ENCODE measurements at regions not wholly inside any gene's neighbourhood (a gene's known extent, or its start where the extent isn't known, plus 50 kb on each side); places are given as distances from the start of the nearest gene placed in this dataset.

DNA sequence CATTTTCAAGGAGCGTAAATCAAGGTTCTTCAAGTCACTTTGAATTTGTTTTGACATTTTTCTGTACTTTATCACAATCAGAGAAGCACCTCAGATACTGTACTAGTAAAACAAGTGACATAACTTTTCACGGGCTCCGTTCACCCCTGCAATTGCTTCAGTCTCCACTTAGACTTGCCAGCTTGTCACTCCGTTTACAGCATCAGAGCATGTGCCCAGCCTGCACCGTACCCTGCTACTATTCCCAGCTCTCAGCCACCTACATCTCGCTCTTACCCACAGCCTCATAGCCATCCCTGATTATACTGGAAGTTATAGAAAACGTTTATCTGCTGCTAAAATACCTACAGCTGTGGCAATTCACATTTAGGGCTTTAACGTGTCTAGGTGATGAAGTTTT, 135.3 kb upstream of the TENM3 start:
- no peak for DNase-seq

DNA sequence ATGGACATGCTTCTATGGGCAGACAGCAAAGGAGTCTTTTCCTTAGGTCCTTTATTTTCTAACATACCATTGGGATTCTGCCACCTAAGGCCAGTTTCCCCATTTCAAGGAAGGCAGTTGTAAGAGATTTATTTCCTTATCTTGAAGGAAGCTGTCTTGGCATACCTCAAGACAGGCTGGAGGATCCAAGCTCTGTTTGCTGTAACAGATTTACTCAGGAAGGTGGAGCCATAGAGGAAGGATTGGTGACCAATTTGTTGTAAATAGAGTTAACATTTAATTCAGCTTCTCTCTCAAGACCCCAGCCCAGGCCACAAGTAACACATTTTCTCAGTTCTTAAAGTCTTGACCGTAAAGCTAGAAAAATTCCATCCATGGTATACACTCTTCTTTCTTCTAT, 131.6 kb upstream of the TENM3 start:
- DNase-seq = no peak

DNA sequence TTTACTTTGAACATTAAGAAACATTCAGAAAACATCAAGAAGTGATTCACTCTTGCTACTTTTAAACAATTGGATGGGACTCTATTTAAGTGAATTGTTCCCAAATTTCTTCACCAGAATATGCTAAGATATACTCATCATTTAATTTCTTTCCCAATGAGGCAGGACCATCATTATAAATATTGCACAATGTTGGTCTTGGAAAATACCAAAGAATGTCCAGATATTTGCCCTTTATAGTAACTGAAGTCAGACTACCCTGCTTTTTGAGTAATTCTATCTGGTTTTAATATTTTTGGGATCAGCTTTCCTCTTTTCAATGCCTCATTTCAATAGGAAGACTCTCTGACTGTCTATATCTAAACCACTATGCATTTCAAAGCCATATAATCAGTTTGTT, 129.4 kb upstream of the TENM3 start:
- no peak for DNase-seq

DNA sequence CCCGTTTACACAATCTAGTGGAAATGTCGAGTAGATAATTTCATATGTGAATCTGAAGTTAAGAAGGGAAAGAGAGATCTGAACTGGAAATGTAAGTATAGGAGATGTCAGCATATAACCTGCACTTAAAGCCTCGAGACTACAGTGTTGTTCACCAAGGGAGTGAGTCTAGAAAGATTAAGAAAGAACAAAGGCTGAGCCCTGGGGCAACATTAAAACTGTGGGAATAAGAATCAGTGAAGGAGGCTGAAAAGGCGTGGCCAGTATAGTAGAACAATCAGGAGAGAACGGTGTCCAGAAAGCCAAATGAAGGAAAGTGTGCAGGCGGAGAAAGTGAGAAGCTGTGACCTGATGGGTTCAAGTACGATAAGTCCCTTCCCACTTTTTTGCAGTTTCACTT, 118.8 kb upstream of the TENM3 start:
- DNase-seq = no peak

DNA sequence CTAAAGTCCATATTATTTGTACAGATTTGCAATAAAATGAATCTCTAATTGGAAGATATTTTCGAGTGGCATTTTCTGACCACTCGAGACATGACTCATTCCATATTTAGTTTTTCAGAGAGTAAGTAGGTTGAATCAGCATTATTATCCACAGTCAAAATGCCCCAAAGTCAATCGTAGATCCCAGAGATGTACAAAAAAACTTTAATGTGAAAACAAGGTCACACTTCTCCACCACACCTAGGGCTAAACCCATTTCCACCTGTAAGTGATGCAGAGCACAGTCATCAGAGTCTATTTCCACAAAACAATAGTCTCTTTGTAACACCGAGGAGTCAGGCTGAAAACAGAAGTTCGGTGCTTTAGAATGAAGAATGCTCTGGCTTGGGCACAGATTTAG, 117.1 kb upstream of the TENM3 start:
- DNase-seq = peak; percentile 15

DNA sequence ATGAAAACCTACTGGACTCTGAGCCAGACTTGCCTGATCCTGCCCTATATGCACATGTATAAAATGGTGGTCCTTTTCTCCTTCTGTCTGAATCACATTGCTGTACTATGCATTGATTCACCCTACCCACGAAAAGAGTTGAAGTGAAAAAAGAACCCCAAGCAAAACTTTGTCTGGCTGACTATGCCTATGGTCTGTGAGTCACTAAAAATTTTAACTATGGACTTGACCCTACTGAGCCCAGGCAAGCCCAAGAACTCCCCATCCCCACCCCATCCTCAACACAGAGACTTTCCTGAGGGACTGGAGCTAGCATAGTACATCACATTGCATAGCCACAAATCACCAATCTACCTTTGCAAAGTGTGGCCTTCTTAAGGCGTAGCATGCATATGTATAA, 116.6 kb upstream of the TENM3 start:
- peak; percentile 52 for DNase-seq

DNA sequence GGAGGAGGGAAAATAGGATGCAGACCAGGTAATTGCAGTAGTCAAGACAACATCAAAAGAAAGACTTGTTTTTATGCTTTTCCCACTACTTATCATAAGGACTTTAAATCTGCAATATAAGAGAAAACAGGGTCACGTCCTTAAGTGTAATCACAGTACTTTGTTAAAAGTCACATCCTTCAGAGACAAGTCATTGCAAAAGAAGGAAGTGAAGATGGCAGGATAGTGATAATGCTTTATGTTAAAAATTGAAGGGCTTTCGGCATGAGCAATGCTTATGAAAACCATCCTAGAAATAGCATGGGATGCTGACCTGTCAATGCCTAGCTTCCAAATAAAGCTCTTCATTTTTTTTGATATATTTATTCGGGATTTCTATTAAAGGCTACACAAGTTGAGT, 110.2 kb upstream of the TENM3 start:
- DNase-seq = no peak

DNA sequence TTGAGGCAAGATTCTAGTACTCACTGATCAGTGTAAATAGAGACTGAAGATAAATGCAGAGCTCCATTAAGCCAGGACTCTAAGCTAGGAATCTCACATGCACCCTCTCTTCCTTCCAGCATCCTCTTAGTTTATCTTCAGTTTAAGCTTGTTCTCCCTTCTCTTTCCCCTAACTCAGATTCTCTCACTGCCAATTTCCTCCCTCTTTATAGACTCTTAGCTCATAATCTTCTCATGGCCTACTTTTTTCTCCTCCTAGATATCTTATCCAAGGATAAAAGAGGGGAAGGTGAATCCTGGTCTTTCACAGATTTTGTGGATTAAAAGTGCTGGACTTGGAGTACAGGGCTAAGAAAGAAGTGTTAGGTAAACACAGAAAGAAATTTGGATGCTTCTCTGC, 108.9 kb upstream of the TENM3 start:
- no peak for DNase-seq

DNA sequence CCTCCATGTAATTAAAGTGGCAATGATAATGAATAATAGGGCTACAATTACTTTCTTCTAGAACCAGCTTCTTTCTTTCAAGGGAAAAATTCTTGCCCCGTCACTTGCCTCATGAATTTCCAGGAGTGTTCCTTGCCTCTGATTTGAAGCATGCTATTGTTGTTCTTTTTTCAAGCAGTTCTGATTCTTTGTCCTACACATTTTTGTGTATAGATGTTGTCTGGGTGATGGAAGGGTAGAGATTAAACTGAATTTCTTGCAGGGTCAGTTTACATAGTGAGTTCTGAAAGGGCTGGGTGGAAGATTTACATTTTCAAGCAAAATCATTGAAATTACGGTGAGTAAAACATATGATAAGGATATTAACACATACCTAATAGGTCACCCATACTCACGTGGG, 107.0 kb upstream of the TENM3 start:
- DNase-seq = no peak

DNA sequence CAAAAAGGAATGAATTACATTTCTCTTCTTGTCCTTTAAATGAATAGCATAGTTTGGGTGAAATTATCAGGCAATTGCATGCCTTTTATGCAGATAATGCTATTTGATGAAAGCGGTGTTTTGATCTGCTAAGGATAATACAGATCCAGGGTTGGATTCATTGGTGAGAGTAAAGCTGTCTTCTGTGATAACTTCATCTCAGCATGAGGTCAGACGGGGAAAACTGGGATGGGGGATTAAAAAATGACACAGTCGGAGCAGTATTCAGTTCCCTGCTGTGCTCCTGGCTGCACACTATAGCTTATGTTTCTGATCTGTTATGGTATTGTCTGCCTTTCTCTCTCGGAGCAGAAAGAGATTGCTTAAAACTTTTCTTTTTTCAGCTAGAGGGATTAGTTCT, 105.9 kb upstream of the TENM3 start:
- no peak for DNase-seq

DNA sequence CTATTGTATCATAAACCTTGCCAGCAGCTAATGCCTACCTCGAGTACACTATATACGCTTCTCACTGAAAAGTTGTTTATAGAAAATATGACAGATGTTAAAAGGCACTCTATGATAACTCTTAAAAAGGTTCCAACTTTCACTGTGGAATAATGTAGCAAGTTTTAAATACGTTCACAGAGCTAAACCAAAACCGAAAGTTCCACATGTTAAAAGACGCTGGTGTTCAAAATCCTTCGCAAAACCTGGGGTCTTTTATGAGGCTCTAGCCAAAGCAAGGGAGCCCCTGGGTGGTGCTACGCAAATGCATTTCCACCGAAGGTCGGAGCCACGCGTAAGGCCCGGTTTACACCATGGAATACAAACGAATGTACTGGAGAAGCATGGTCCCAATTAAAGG, 103.7 kb upstream of the TENM3 start:
- no peak for DNase-seq

DNA sequence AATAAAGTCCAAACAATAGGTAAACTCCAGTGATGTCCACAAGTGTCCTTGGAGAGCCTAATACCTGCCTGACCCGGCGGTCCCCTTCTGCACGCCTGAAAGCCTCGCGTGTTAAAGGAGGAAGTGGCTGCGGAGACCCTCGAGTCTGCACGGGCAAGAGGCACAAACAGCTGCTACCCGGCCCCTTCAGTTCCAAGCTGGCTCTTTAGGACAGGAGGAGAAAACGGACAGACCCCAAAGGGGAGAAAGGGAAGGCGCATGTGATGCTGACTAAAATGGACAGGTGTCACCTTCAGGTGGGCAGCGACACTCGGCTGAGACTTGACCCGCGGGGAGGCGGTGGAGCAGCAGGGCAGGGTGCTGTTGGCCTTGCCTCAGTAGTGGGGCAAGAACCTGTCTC, 102.7 kb upstream of the TENM3 start:
- DNase-seq = no peak

DNA sequence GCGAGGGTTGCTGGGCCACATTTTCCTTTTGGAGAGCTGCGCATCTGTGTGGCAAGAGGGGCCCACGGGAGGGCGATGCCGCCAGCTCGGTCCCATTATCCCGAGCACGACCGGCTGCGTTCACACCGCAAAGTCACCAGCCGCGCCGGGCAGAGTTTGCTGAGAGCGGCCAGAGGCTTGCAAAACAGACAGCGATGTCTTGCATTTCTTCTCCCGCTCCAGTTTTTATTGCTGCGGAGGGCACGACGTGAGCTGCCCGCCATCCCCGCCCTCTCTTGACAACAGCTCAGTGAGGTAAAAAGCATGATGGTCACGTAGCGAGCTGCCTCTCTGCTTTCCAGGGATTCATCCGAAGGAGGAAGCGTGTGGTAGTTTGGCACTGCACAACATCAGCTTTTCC, 102.1 kb upstream of the TENM3 start:
- no peak for DNase-seq

DNA sequence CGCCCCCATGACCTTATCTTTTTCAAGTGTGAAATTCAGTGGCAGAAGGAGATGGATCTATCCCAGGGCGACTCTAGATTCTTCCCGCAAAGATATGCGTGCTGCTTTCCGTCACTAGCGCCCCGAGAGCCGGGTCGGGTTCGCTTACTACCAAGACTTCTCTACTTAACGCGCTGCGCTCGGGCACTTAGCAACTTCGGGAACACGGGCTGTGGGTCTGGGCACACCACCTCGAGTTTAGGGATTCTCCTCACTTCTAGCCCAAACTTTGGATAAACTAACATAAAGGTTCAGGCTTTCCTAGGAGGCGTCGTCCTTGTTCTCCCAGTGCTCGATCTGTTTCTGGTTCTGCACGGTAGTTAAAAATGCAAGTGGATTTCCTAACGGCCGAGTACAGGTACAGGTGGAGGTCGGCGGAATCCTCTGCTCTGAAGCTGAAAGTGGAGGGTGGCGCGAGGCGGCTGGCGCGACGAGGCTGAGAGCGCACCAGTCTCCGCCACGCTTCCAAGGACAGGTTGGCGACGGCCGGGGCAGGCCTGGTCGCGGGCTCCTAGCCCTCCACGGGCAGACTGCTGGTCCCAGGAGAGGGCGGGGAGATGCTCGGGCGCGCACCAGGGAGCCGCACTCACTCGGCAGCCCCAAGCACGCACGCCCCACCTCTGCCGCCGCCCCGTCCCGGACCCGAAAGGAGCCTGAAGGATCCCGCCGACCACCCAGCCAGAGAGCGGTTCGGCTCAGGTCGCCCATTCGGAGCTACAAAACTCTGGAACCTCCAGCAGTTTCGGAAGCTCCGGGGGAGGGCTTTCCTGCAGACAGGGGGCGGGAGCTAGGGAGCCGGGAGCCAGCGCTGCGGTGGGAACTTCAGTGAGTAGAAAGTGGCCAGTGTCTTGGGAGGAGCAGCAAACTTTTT, 100.8 kb upstream of the TENM3 start:
- peak; percentile 35 for DNase-seq

DNA sequence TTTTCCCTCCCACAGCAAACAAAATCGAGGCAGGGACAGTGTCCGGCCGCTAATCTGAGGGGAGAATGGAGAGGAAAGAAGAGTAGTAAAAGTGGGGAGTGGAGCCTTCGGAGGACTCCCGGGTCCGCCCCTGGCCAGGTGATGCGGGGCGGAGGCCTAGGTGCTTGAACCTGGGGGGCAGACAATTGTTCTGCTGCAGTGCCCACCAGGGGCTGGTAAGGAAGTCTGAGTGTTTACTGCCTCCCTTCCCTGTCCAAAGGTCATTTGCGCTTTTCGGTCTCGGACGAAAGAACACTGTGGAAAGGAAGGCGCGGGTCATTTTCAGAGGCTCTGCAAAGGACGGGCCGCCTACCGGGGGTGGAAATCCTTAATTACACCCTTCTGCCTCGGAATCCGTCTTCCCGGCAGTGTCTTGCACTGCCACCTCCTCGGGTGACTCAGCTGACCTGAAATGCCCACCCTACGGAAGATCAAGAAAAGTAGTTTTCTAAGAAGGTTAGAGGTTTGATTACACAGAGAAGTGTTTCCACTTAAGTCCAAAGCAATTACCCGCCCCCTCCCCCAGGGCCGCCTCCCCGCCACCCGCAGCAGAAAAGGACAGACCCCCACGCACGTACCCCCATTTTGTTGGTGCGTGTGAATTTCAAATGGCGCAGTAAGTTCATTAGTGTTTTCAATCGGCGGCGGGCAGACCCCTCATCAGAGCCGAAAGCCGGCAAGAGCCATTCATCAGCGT, 99.9 kb upstream of the TENM3 start:
- peak; percentile 49 for DNase-seq

DNA sequence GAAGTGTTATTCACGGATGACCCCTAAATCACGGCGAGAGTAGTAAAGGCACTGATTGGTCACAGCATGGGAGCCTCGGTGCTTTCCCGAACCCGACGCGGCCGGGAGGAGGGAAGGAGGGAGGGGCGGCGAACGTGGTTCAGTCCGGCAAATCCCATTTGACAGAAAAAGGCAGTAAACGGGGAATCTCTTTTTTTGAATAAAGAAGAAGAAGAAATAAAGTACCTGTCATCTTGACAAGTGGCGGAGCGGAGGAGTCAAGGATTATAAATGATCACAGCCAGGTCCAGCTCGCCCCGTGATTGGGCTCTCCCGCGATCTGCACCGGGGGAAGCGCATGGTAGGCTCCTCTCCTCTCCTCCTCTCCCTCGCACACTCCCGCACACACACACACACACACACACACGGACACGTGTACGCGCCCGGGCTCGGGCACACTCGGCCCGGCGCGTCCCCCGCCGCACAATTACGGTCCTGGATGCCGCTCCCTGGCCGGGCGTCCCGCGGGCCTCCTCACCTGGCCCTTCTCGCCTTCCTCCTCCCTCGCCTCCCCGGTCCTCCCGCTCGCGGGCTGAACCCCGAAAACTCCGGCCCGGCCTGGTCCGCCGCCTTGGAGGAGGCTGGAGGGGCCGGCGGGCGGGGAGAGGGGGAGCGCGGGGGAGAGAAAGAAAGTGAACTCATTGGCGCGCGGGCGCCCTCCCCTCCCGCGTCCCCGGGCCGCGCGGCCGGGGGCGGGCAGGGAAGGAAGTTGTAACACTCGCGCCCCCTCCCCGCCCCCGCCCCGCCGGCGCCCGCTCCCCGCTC, 99.2 kb upstream of the TENM3 start:
- peak; percentile 74 for DNase-seq

DNA sequence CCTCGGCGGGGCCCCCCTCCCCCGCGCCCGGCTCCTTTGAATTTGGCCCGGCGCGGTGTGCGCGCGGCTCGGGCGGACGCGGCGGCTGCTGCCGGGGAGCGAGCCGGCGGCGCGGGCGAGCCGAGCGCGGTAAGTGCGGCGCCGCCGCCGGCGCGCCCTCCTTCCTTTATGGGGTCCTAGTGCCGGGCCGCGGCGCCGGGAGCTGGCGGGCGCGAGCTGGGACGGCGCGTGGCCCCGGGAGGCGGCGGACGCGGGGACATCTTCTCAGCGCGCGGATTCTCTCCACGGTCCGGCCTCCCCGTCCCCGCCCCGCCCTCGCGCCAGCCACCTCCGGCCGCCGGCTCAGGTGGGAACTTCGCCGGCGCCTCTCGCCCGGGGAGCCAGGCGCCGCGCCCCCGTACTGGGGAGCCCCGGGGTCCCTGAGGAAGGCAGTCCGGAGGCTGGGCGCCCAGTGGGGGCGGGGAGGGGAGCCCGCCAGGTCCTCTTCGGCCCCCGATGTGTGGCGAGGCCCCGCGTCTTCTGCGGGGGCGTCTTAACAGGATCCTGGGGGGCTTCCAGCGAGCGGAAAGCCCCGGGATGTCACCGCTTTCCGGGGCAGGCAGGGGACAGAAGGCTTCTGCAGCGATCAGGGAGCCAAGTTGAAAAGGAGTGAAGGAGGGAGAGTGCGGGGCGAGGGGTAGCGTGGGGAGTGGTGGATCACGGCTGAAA, 98.4 kb upstream of the TENM3 start:
- DNase-seq = no peak

DNA sequence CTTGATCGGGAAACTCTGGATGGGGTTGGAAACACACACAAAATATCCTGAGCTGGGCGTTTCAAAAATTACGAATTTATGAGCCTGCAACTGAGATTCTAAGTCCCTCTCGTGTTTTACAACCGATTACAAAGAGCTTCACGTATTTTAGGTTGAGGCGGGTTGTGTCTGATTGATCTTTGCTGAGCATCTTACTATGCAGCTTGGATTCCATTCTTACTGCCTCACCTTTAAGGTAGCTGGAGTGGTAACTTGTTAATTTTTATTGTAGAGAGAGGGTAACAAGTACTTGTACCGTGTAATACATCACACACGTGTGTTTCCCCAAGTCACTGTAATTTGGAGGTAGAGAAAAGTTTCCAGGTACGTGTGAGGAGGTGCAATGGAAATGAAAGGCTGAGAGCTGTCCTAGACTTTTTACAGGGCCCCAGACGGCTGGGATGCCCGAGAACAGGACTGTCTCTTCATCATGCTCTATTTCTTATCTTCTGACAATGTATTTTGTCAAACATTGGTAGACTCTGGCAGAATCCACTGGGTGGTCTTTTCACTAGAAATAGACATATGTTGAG, 97.8 kb upstream of the TENM3 start:
- DNase-seq = peak; percentile 18

DNA sequence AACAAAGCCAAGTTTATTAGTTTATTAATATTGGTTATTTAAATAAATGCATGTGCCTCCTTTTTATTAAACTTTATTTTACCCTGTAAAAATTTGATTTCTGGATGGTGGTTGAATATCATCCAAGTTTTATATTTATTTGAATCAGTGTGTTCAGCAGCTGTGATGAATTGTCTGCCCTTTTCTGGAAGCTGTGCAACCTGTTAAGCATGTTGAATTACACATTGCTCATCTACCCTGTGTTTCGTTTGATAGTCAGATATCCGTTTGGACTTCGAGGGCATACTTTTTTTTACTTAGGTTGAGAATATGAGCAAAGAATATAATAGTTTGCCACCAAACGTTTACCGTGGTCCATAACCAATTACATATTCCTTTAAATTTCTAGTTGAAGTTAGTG, 95.8 kb upstream of the TENM3 start:
- no peak for DNase-seq

DNA sequence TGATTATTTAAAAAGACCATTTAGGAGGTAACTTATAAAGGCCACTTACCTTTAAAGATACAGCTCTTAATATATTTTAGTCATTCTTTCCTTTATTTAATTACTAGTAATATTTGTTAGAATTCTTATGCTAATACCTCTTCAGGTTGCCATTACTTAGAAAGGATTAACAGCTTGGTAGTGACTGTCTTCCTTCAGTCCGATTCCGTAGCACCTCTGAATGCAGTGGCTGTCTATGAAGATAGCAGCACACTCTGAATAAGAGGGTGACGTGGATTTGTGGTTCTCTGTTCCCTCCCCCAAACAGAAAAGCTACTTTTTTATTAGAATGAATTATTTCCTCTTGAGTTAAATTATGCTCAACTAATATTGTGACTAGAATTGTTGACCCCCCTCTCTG, 92.6 kb upstream of the TENM3 start:
- DNase-seq = no peak

DNA sequence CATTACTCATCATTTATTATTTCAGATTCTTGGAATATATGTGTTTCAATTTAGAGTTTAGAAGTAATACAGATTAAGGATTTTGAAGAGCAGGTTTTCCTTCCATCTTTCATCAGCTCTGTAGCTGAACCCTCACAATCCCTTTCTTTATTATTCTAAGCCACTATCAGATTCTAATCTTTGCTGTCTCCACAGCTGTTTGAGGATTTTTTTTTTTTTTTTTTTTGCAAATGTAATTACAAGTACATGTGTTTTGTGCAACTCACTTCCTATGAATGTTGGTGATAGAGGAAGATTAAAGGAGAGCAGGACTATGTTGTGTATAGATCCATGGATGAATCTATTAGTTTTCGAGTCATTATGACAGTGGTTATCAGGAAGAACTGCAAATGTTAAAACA, 87.4 kb upstream of the TENM3 start:
- no peak for DNase-seq

DNA sequence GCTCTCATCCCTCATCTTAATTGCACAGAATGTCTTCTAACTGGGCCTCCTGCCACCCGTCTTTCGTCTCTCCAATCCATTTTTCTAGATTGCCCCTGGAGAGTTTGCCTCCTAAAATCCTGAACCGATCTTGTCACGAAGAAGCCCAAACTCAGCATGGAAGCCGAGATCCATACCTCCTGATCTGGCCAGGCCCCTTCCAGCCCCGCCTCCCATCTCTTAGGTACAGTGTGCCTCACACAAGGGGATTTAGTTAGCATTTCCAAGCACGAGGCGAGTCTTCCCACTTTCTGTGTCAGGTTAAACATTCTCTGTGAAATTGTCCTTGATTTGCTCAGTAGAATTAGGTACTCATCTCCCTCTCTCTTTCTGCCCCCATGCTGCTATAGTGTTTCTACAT, 80.0 kb upstream of the TENM3 start:
- DNase-seq = no peak

DNA sequence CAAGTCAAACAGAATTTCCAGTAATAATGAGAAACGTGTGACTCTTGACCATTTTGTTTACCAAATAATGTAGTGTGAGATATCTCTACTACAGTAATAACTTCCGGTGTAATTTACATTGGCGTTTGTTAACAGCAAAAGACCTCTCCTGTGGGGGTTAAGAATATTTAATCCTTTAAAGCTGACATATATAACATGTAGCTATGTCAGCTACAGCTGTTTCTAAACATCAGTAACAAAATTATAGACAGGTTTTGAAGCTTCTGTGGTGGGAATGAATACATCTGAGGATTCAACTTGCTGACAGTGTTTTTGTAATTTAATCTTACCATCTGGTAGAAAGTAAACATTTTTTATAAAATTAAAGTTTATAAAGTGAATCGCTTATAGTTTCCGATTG, 73.6 kb upstream of the TENM3 start:
- no peak for DNase-seq
